HG03565 (cell line): ENCODE measurements at regions not wholly inside any gene's neighbourhood (a gene's known extent, or its start where the extent isn't known, plus 50 kb on each side); places are given as distances from the start of the nearest gene placed in this dataset.
"Not testable (repeated sequence)": the region's sequence is repeated elsewhere in the genome, so short reads cannot be mapped to it uniquely, and the experiment has no call there.

Experiments used
- ATAC-seq: cut with Tn5 transposase; IDR thresholded peaks from one replicate; pipeline ENCODE4 v1.9.1; 2021; ENCODE audit warnings: mild to moderate bottlenecking, moderate library complexity; ENCODE audit not compliant: unreplicated experiment

- ATAC-seq = no peak
These were observed 128.6 kb upstream of the BMPER start for GRCh38 chr7:33776788-33777187.

GRCh38 chr7:33778195-33778594 lies 127.1 kb upstream of the BMPER start:
- no peak for ATAC-seq

- ATAC-seq = no peak
These were observed 126.1 kb upstream of the BMPER start for GRCh38 chr7:33779216-33779615.

GRCh38 chr7:33781167-33781566 lies 124.2 kb upstream of the BMPER start:
- no peak for ATAC-seq

GRCh38 chr7:33781796-33782195 lies 123.5 kb upstream of the BMPER start:
- no peak for ATAC-seq

- no peak for ATAC-seq
These were observed 121.3 kb upstream of the BMPER start for GRCh38 chr7:33784000-33784399.

- no peak for ATAC-seq
These were observed 116.8 kb upstream of the BMPER start for GRCh38 chr7:33788531-33788930.

- no peak for ATAC-seq
These were observed 115.3 kb upstream of the BMPER start for GRCh38 chr7:33789871-33790630.

- no peak for ATAC-seq
These were observed 114.6 kb upstream of the BMPER start for GRCh38 chr7:33790746-33791145.

GRCh38 chr7:33792041-33792440 lies 113.3 kb upstream of the BMPER start:
- no peak for ATAC-seq

- ATAC-seq = no peak
These were observed 112.7 kb upstream of the BMPER start for GRCh38 chr7:33792547-33793105.

- ATAC-seq = no peak
These were observed 111.7 kb upstream of the BMPER start for GRCh38 chr7:33793616-33794015.

- no peak for ATAC-seq
These were observed 110.9 kb upstream of the BMPER start for GRCh38 chr7:33794419-33794818.

GRCh38 chr7:33794959-33795358 lies 110.4 kb upstream of the BMPER start:
- no peak for ATAC-seq

- no peak for ATAC-seq
These were observed 108.8 kb upstream of the BMPER start for GRCh38 chr7:33796538-33796937.

- ATAC-seq = not testable (repeated sequence)
These were observed 107.8 kb upstream of the BMPER start for GRCh38 chr7:33797512-33797911.

- ATAC-seq = no peak
These were observed 106.5 kb upstream of the BMPER start for GRCh38 chr7:33798686-33799325.

- ATAC-seq = no peak
These were observed 105.6 kb upstream of the BMPER start for GRCh38 chr7:33799766-33800165.

- ATAC-seq = no peak
These were observed 102.7 kb upstream of the BMPER start for GRCh38 chr7:33802600-33802999.

- no peak for ATAC-seq
These were observed 101.1 kb upstream of the BMPER start for GRCh38 chr7:33804140-33804660.

- ATAC-seq = no peak
These were observed 99.6 kb upstream of the BMPER start for GRCh38 chr7:33805630-33806233.
